Naive B cell (primary cell): ENCODE measurements at regions not wholly inside any gene's neighbourhood (a gene's known extent, or its start where the extent isn't known, plus 50 kb on each side); places are given as distances from the start of the nearest gene placed in this dataset.
"Not testable (repeated sequence)": the region's sequence is repeated elsewhere in the genome, so short reads cannot be mapped to it uniquely, and the experiment has no call there.

Source experiments
- ATAC-seq, 2 donors: fragments of 150-1000 bp; cut with Tn5 transposase; 2 replicates each; pipeline ENCODE4 v1.10.0; 2021; ENCODE audit warnings: low read depth in 2 of 2, mild to moderate bottlenecking in 2 of 2, moderate library complexity in 2 of 2
- DNase-seq: peaks from one replicate; pipeline ENCODE4 v3.0.0; 2022
- H3K27ac Mint-ChIP-seq, 6 donors: one replicate each; pipeline ENCODE4 v1.8.0; 2020 to 2022; ENCODE audit warnings: mild to moderate bottlenecking in 6 of 6, mixed read lengths in 6 of 6, moderate library complexity in 5 of 6, inconsistent platforms in 2 of 6
- H3K27me3 Mint-ChIP-seq, 3 donors: one replicate each; pipeline ENCODE4 v1.8.0; 2021 to 2022; ENCODE audit warnings: mixed read lengths in 3 of 3, mild to moderate bottlenecking in 1 of 3
- H3K36me3 Mint-ChIP-seq, 2 donors: one replicate each; pipeline ENCODE4 v1.8.0; 2020 to 2022; ENCODE audit warnings: mixed read lengths in 2 of 2, inconsistent platforms in 1 of 2, mild to moderate bottlenecking in 1 of 2
- H3K4me1 Mint-ChIP-seq, 3 donors: one replicate each; pipeline ENCODE4 v1.8.0; 2020 to 2022; ENCODE audit warnings: mixed read lengths in 3 of 3, inconsistent platforms in 1 of 3, mild to moderate bottlenecking in 1 of 3, moderate library complexity in 1 of 3
- H3K4me3 Mint-ChIP-seq, 8 donors: one replicate each; pipeline ENCODE4 v1.8.0; 2020 to 2022; ENCODE audit warnings: mild to moderate bottlenecking in 8 of 8, mixed read lengths in 8 of 8, moderate library complexity in 8 of 8, inconsistent platforms in 2 of 8
- H3K9me3 Mint-ChIP-seq, 7 donors: one replicate each; pipeline ENCODE4 v1.8.0; 2020 to 2022; ENCODE audit warnings: mixed read lengths in 7 of 7, mild to moderate bottlenecking in 5 of 7, inconsistent platforms in 2 of 7, moderate library complexity in 1 of 7

DNA sequence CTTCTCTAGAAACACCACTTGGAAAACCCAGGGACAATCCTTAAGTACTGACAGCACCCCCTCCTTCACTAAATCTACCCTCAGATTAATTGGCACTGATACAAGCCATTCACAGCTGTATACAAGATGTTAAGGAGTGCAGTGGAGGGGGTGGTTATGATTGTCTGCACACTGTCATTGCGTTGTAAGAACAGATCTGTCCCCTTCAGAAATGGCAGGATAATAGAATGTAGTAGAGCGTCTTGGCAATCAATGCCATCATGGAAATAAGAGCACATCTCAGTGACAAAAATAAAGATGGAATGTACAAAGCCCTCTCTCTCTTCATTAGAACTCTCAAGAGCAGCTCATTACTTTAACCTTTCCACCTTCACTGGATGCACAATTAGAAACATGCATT lies 324.9 kb upstream of the TBX18 start:
- Mint-ChIP-seq H3K4me1 (no peaks in the 10 kb centered on the region), H3K9me3 (peaks cover 0 to 12% (median 7%) of the 10 kb centered on the region in 7 donors), H3K4me3 (no peak overlapping the region), H3K27me3 (no peaks in the 10 kb centered on the region), H3K27ac (no peak overlapping the region), H3K36me3 (no peaks in the 10 kb centered on the region)
- DNase-seq (no peak), ATAC-seq (no peak)

DNA sequence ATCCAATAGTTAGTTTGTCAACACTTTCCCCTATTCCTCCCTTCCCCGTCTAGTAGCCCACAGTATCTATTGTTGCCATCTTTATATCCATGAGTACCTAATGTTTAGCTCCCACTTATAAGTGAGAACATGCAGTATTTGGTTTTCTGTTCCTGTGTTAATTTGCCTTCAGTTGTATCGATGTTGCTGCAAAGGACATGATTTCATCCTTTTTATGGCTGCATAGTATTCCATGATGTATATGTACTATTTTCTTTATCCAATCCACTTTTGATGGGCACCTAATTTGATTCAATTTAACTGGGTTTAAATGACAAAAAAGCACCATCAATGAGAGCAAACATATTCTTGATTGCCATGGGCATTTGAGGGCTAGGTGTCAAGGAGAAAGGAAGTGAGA lies 321.5 kb upstream of the TBX18 start:
- Mint-ChIP-seq H3K27me3 (no peaks in the 10 kb centered on the region), H3K4me3 (no peak overlapping the region), H3K27ac (no peak overlapping the region), H3K36me3 (no peaks in the 10 kb centered on the region), H3K9me3 (peaks cover 0 to 10% (median 6%) of the 10 kb centered on the region in 7 donors), H3K4me1 (no peaks in the 10 kb centered on the region)
- DNase-seq (no peak), ATAC-seq (no peak)

DNA sequence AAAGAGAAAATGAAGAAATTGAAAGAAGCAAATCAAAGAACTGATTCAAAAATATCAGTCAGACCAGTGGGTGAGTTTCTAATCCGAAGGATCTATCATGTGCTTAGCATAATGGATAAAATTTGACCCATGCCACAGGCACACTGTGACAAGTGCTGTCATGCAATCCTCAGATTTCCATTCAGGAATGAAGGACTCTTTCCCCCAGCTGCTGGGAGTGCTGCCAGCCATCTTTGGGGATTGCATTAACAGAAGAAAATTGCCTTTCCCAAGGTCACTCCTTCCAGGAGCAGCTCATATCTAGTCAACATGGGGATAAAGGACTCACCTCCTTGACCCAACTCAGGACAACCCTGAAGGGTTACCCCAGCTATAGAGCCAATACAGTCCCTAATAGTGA lies 316.7 kb upstream of the TBX18 start:
- peaks cover 0 to 8% (median 5%) of the 10 kb centered on the region in 7 donors for H3K9me3 Mint-ChIP-seq
- H3K4me3 Mint-ChIP-seq: no peak overlapping the region
- ATAC-seq (no peak), DNase-seq (no peak)
- H3K4me1 Mint-ChIP-seq: no peaks in the 10 kb centered on the region
- H3K27ac Mint-ChIP-seq: no peak overlapping the region
- no peaks in the 10 kb centered on the region for H3K36me3 Mint-ChIP-seq
- no peaks in the 10 kb centered on the region for H3K27me3 Mint-ChIP-seq

DNA sequence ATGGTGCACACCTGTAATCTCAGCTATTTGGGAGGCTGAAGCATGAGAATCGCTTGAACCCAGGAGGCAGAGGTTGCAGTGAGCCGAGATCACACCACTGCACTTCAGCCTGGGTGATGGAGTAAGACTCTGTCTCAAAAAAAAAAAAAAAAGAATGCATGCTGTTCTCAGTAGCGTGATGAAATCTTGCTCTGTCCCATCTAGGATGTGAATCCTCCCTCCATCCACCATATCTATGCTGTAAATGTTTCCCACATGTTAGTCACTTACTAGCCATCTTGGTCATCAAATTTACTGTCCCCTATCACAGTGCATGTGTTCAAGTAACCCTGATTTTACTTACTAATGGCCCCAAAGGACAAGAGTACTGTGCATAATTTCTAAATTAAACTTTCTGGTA lies 315.4 kb upstream of the TBX18 start:
- Mint-ChIP-seq H3K36me3 (no peaks in the 10 kb centered on the region), H3K4me1 (no peaks in the 10 kb centered on the region), H3K27ac (no peak overlapping the region), H3K27me3 (no peaks in the 10 kb centered on the region), H3K4me3 (no peak overlapping the region), H3K9me3 (peaks cover 0 to 8% (median 3%) of the 10 kb centered on the region in 7 donors)
- ATAC-seq (no peak), DNase-seq (no peak)

DNA sequence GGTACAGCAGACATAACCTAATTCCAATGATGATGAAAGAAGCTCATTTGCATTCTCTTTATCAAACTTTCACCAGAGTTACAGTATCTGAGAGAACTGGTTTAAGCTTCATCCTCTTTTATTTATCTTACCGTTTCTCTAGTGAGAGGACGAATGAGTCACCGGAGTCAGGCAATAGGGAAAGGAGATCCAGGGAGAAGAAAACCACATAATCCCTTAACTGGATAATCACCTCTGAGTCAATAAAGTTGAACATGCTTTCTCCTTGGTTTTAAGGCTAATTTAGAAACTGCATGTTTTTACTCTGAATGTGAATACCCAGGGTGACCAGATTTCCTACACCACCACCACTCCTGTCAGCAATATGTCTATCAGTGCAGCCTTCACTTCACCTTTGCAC lies 313.7 kb upstream of the TBX18 start:
- no peak for ATAC-seq
- Mint-ChIP-seq H3K27ac (no peak overlapping the region), H3K4me1 (no peaks in the 10 kb centered on the region), H3K36me3 (no peaks in the 10 kb centered on the region), H3K4me3 (no peak overlapping the region), H3K27me3 (no peaks in the 10 kb centered on the region), H3K9me3 (peaks cover 0 to 8% (median 3%) of the 10 kb centered on the region in 7 donors)
- DNase-seq: no peak

DNA sequence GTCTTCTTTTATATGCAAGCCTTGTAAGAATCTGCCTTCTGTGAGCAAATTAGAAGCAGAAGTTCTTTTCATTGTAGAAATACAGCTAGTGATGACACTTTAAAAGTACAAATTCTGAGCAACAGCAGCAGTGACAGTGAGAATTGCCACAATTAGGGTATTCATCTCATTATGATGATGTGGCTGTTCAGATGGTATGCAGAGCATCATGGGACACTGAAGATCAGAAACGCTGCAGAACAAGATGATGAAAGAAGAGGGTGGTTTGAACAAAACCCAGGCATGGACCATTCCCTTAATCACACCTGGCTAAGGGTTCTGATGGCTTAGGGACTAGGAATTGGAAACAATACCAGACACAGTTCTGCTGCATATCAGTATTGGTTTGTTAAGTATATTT lies 312.7 kb upstream of the TBX18 start:
- no peaks in the 10 kb centered on the region for H3K36me3 Mint-ChIP-seq
- DNase-seq: no peak
- H3K4me3 Mint-ChIP-seq: no peak overlapping the region
- H3K27me3 Mint-ChIP-seq: no peaks in the 10 kb centered on the region
- H3K9me3 Mint-ChIP-seq: peaks cover 0 to 8% (median 3%) of the 10 kb centered on the region in 7 donors
- H3K27ac Mint-ChIP-seq: no peak overlapping the region
- no peaks in the 10 kb centered on the region for H3K4me1 Mint-ChIP-seq
- no peak for ATAC-seq

DNA sequence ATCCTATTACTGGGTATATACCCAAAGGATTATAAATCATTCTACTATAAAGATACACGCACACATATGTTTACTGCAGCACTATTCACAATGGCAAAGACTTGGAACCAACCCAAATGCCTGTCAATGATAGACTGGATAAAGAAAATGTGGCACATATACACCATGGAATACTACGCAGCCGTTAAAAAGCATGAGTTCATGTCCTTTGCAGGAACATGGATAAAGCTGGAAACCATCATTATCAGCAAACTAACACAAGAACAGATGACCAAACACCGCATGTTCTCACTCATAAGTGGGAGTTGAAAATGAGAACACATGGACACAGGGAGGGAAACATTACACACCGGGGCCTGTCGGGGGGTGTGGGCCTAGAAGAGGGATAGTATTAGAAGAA lies 307.4 kb upstream of the TBX18 start:
- not testable (repeated sequence) for ATAC-seq, H3K4me3 Mint-ChIP-seq, H3K27me3 Mint-ChIP-seq, DNase-seq, H3K36me3 Mint-ChIP-seq, H3K4me1 Mint-ChIP-seq, H3K27ac Mint-ChIP-seq
- H3K9me3 Mint-ChIP-seq: peaks cover 0 to 24% (median 5%) of the 10 kb centered on the region in 7 donors

DNA sequence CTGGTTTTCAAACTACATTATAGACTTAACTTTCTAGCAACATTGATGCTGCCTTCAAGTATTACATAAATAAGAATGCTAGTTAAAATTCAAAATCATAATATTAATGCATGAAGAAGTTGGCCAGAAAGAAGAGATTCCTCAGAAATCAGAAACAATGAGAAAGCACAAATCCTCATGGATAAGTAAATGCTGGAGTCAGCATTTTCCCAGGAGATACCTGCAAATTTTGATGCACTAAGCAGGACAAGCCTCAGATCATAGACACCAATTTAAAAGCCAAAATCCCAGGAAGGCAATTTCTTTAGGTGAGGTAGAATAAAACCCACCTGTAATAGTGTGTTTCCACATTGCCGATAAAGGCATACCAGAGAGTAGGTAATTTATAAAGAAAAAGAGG lies 305.2 kb upstream of the TBX18 start:
- H3K36me3 Mint-ChIP-seq: no peaks in the 10 kb centered on the region
- H3K27ac Mint-ChIP-seq: no peak overlapping the region
- H3K27me3 Mint-ChIP-seq: no peaks in the 10 kb centered on the region
- no peak overlapping the region for H3K4me3 Mint-ChIP-seq
- DNase-seq: no peak
- no peak for ATAC-seq
- H3K9me3 Mint-ChIP-seq: peaks cover 0 to 20% (median 6%) of the 10 kb centered on the region in 7 donors
- no peaks in the 10 kb centered on the region for H3K4me1 Mint-ChIP-seq

DNA sequence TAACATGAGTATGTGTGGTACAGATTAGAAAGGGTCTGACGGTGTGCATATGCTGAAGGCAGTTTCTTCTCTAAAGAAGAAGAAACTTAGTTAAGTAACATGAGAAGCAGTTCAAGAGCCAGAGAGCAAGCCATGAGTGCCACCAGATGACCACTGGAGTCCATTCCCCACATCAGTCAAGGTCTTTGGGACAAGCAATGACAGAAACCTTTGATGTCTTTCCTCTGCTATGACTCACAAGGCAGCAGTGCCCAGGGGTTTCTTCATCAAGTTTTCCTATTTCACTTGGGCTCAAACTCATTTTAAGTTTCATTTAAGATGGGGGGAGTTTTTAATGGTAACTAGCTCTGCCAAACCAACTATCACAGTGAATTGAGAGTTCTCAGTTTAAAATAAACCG lies 303.8 kb upstream of the TBX18 start:
- H3K36me3 Mint-ChIP-seq: no peaks in the 10 kb centered on the region

DNA sequence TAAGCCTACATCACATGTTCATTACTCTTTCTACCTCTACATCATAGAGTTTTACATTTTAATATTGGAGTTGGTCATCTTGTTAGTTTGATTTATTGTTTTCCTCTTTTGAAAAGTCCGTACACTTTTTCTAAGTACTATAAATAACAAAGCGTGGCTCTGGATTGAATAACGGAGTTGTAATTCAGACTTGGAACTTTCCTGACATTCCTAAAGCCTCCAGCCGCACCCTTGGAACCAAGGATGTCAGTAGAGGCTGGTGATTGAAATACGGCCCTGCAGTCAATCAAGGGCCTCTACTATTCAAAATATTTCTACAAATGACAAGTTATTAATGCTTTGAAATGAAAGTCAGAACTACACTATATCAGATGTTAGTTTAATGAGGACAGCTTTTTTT lies 301.9 kb upstream of the TBX18 start:
- no peaks in the 10 kb centered on the region for H3K36me3 Mint-ChIP-seq
- DNase-seq (no peak), ATAC-seq (no peak)
- no peaks in the 10 kb centered on the region for H3K4me1 Mint-ChIP-seq
- peaks cover 0 to 6% (median 0%) of the 10 kb centered on the region in 3 donors for H3K27me3 Mint-ChIP-seq
- H3K4me3 Mint-ChIP-seq: no peak overlapping the region
- no peak overlapping the region for H3K27ac Mint-ChIP-seq
- H3K9me3 Mint-ChIP-seq: peaks cover 0 to 17% (median 6%) of the 10 kb centered on the region in 7 donors

More for the DNA sequence above, 303.8 kb upstream of the TBX18 start:
- ATAC-seq: no peak
- Mint-ChIP-seq H3K27me3 (no peaks in the 10 kb centered on the region), H3K4me1 (no peaks in the 10 kb centered on the region), H3K4me3 (no peak overlapping the region), H3K27ac (no peak overlapping the region), H3K9me3 (peaks cover 0 to 17% (median 6%) of the 10 kb centered on the region in 7 donors)
- no peak for DNase-seq

DNA sequence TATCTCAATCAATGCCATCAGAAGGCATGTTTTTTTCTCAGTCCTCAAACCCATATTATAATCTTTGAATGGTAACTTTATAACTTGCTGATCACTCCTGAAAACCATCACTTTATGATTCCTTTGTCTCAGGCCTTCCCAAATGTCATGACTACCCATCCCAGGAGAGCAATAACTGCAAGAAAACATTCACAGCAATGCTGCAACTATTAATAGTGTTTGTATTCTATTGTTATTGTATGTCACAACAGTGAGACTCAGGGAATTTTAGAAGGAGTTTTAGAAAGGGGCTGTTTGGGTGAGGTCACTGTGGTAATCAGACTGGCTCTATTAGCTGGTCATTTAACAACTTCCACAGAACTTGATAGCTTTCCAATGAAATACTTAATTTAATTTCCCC lies 301.4 kb upstream of the TBX18 start:
- no peak overlapping the region for H3K27ac Mint-ChIP-seq
- DNase-seq (no peak), ATAC-seq (no peak)
- H3K27me3 Mint-ChIP-seq: peaks cover 0 to 6% (median 0%) of the 10 kb centered on the region in 3 donors
- H3K4me1 Mint-ChIP-seq: no peaks in the 10 kb centered on the region
- H3K9me3 Mint-ChIP-seq: peaks cover 0 to 17% (median 6%) of the 10 kb centered on the region in 7 donors
- no peaks in the 10 kb centered on the region for H3K36me3 Mint-ChIP-seq
- no peak overlapping the region for H3K4me3 Mint-ChIP-seq

DNA sequence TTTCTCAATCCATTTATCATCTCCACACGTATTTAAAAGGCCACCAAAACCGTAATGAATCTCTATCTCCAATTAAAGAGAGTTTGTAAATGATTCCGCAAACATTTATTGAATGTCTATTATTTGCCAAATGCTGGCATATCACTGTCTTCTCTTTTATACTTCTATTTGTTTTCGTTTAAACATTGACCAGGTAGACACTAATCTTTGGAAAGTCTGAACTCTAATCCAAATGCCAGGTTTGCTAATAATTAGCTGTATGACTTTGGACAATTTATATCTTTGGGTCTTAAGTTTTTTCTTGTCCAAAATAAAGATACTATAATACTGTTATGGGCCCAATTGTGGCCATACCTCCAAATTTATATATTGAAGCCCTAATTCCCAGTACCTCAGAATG lies 299.2 kb upstream of the TBX18 start:
- Mint-ChIP-seq H3K4me1 (no peaks in the 10 kb centered on the region), H3K4me3 (no peak overlapping the region), H3K27ac (no peak overlapping the region), H3K27me3 (peaks cover 0 to 6% (median 0%) of the 10 kb centered on the region in 3 donors), H3K9me3 (peaks cover 0 to 5% (median 0%) of the 10 kb centered on the region in 7 donors), H3K36me3 (no peaks in the 10 kb centered on the region)
- no peak for DNase-seq
- no peak for ATAC-seq

DNA sequence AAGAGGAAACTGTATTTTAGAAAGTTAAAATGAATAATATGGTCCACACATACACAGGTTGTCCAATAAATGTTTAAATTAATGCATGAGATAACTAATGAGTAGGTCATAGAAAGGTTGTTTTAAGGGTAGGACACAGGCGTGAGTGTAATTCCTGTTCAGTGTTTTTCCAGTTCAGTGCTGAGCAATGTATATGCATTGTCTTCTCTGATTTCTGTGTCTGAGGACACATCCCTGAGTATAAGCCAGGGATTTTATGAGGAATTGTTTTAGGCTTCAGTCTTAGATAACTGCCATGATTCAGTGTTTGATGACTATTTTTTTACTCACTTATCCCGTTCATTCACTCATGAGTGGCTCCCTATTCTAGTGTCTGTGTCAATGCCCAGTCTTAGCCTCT lies 298.5 kb upstream of the TBX18 start:
- Mint-ChIP-seq H3K9me3 (peaks cover 0 to 5% (median 0%) of the 10 kb centered on the region in 7 donors), H3K27ac (no peak overlapping the region), H3K27me3 (peaks cover 0 to 6% (median 0%) of the 10 kb centered on the region in 3 donors), H3K4me1 (no peaks in the 10 kb centered on the region), H3K36me3 (no peaks in the 10 kb centered on the region), H3K4me3 (no peak overlapping the region)
- ATAC-seq (no peak), DNase-seq (no peak)

DNA sequence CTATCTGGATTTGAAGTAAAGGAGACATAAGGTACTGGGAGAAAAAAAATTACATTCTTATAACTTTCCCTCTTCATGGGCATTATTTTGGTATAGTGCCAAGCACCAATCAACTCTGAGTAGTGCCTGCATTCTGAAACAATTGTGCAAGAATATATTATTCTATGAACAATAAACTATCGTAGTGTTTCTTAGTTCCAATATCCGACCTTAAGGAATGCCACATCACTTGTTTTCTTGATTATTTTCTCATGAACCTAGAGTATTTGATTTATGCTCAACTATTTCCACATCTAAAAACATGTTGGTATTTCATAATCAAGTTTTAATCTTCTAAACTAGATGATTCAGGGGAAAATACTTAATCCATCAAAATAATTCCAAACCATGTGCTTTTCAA lies 294.4 kb upstream of the TBX18 start:
- H3K4me3 Mint-ChIP-seq: no peak overlapping the region
- H3K27ac Mint-ChIP-seq: no peak overlapping the region
- no peaks in the 10 kb centered on the region for H3K4me1 Mint-ChIP-seq
- H3K9me3 Mint-ChIP-seq: peaks cover 0 to 5% (median 2%) of the 10 kb centered on the region in 7 donors
- no peaks in the 10 kb centered on the region for H3K36me3 Mint-ChIP-seq
- no peak for ATAC-seq
- peaks cover 0 to 6% (median 0%) of the 10 kb centered on the region in 3 donors for H3K27me3 Mint-ChIP-seq
- no peak for DNase-seq

DNA sequence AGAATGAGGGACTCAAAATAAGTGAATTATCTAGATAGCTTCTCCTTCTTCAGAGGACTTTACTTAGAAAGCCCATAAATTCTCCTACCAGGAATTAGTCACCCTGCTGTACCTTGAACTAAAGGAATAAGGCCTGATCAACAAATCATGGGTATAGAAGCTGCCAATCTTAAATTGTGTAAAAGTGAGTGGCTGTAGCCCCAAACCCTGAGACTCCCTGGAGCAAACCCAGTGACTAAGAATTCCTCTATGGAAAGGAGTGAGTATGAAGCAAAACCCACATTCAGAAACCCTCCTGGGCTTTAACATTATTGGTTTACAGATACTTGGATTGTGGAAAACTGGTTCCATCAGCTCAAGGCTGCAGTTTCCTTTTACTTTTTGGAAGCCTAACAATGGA lies 285.8 kb upstream of the TBX18 start:
- Mint-ChIP-seq H3K4me1 (no peaks in the 10 kb centered on the region), H3K27ac (no peak overlapping the region), H3K27me3 (no peaks in the 10 kb centered on the region), H3K9me3 (peaks cover 0 to 8% (median 3%) of the 10 kb centered on the region in 7 donors), H3K36me3 (no peaks in the 10 kb centered on the region), H3K4me3 (no peak overlapping the region)
- ATAC-seq (no peak), DNase-seq (no peak)
